SKM-1 treated with dmso at 0.1 percent for 144 hours (cell line): ENCODE measurements at regions not wholly inside any gene's neighbourhood (a gene's known extent, or its start where the extent isn't known, plus 50 kb on each side); places are given as distances from the start of the nearest gene placed in this dataset.

Source experiments
- DNase-seq: peaks from one replicate; lab custom pipeline; 2025; ENCODE audit not compliant: unreplicated experiment; lab: John Stamatoyannopoulos, UW

DNA sequence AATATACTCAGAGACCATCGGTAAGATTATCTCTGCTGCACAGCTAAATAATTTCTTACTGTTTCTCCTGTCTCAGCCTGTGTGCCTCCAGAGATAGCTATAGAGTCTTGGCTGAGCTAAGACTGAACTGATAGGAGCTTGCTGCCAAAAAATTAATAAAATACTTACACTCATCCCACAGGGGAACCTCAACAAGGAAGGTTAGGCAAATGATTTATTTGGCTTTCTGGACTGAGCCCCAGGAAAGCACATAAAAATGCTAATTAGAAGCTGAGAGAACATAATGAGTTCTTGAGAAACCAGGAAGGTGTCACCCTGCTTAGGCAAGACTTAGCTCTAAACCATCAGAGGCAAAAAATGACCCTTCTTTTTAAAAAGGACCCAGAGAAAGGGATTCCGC, 534.5 kb downstream of the TNS3 start:
- DNase-seq: no peak

DNA sequence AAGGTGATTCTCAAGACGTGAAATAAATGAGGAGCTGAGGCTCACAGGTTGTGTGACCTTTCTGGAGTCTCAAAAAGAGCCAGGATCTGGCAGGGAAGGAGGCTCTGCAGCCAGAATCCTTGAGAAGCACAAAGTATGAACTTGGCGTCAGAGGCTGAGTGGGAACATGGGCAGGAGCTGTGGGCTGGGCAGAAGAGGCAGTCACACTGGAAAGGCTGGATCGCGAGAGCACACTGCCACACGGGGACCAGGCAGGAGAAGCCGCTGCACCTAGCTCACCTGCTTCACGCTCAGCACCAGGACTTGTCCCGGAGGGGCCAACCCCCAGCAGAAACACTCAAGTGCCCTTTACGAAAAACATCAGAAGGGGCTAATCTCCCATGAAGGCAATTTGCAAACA, 535.0 kb downstream of the TNS3 start:
- no peak for DNase-seq

DNA sequence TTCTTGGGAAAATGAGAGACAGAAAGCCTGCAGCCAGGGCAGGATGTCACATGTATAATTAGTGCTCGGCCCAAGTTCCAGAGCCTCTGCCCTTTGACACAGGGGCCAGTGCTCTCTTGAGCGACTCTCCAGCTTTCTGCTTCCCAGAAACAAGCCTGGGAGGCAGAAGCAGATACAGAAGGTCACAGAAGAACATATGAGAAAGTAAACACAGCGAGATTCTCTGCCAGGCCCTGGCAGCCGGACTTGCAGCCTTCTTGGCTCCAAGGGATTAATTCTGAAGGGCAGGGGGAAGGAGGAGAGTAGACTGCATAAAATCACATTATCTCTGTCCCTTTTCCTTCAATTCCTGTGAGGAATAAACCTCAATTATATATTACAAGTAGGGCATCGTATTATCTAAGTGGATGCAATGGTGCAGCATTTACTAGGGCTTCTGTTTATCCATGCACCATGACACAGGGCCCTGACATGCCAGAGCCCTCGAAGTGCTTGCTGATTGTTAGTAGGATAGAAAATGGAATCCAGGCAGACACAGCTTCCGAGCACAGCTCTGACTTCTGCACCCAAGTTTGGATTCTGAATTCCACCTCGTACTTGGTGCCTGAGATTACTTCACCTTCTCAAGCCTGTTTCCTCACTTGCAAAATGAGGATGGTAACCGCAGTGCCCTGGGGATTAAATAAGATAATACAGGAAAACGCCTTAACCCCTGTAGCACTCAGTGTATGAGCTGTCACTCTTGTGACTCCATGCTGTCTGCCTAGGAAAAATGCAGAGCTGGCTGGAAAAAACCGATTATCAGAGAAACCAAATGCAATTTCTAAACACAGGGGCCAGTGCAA, 536.5 kb downstream of the TNS3 start:
- DNase-seq: no peak

DNA sequence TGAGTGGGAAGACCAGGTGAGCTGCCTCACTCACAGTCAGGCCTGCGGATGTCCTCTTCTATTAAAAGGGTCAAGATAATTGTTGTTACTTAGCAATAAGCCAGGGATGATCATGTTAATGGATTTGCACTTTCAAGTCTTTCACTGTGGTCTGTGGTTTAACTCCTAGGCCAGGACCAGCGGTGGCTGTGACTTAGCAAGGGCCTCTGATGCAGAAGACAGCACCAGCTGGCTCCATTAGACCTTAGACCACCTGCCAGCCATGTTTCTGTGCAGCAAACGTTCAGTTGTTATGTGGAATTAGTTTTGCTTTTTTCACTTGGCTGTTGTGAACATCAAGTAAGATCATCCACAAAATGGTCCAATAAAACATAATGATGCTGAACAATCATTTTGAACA, 537.3 kb downstream of the TNS3 start:
- DNase-seq: no peak

DNA sequence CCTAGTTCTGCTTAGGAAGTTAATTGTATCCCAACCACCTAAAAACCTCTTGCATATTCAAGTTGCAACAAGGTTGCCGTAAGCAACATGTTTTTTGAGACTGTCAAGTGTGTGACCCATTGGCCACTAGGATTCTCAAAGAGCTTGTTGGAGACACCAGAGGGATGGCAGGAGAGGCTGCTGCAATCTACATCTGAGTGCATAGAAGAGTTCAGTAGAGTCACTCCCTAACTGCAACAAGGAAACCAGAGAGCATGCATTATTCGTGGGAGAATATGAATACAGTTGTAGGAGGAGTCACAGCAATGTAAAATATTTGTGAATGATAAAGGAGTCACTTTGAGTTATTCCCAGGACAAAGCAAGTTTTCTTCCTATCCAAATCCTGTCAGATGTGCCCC, 538.6 kb downstream of the TNS3 start:
- no peak for DNase-seq

DNA sequence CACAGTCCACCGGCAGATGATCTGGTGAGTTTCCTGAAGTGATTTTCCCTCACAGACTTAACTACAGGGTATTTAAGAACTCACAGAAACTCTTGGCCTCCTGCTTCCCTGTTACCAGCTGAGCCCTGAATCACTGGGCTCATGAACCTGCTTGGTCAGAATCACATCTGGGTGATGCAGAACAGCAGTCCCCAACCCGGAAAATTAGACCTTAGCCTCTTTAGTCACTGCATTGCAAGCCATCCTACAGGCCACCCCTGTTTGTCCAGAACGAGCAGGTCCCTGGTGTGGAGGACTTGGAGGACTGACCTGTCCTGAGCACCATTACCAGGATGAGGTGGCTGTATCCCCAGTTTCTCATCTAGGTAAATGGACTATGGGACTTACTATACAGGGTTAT, 539.2 kb downstream of the TNS3 start:
- no peak for DNase-seq

- DNase-seq: no peak
These were observed 541.0 kb downstream of the TNS3 start for GRCh38 chr7:47040795-47041347.

GRCh38 chr7:47039904-47040303, 542.0 kb downstream of the TNS3 start:
- DNase-seq: no peak

DNA sequence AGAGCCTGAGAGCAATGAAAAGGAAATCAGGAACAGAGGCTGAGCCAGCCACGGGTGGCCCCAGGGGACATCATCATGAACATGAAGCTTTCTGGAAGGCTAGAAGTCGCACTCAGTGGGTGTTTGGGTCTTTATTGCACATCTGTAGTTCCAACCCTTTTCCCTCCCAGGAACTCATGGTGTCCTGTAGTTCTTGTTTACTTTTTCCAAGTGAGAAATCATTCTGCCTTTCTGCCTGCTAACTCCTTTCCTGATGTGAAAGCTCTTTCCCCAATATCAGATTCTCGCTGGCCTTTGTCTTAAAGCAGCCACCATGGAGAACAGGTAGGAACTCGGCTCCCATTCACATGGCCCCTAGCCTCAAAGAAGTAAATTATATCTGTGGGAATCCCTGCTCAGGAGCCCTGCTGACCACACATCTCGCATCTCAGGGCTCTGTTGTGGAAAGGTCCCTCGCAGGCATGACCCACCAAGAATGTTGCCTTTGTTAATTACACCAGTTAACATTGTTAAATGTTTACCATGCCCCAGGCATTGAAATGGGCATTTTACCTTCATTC, 542.7 kb downstream of the TNS3 start:
- no peak for DNase-seq

DNA sequence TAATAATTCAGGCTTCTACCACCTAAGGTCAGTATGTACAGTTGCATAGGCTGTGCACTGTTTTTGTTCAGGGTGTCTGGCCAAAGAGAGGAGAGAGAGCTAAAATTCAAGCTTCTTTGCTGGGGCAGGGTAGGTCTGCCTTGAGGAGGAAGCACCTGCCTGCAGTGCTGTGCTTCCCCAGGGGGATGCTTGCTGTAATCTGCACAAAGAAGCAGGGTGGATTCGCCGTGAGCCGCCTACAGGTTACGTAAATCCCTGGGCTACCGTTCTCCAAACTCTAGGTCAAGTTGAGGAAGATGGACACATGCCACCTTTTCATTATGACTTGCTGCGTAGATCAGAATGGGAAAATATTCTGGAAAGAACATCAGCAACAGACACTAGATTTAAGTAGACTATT, 543.3 kb downstream of the TNS3 start:
- no peak for DNase-seq

DNA sequence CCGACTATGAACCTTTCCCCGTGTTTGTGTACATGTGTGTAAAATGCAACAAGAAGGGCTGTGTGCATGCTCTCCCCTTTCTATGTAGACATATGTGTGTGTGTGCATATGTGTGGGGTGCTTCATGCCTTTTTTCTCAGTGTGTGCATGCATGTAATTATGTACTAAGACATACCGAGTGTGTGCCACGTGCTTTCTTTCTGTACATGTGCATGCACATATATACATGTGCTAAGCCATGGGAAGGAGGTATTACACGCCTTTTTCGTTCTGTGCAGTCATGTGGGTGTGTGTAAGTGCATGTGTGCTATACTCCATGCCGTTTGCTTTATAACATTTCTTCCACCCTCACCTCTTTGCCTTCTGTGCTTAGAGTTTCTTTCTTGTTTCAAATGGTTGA, 544.3 kb downstream of the TNS3 start:
- no peak for DNase-seq

DNA sequence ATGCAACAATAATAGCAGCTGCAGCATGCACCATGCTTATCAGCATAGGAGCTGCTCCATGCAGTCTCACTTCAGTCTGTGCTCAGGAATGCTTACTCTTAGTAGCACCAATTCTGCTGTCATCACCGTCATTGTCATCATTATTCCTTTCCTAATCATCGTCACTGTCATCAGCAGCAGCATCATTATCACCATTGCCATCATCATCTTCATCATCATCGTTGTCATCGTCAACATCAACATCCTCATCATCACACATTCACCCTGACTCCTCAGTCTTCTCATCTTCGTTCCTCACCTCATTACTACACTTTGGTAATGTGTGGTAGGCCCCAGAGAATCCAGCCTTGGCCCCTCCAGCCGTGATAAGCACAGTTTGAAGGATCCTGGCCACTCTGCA, 545.0 kb downstream of the TNS3 start:
- DNase-seq: no peak

- no peak for DNase-seq
These were observed 546.4 kb downstream of the TNS3 start for GRCh38 chr7:47035522-47035921.

DNA sequence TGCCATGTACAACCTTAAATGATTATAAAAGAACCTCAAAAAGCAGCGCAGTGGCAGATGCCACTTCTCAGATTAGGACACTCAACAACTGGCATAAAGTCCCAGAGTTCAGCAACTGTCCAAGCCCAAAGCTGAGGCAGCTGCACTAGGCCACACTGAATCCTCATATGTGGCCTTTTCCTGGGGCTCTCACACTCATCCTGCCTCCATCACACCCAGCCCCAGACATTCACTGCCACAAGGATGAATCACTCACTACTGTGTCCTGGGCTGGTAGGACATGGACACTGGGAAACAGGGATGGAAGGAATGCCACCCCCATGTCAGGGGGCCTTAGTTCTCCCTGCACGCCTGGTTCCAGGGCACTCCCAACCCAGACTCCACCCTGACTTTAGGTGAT, 547.7 kb downstream of the TNS3 start:
- DNase-seq: no peak

- no peak for DNase-seq
These were observed 549.4 kb downstream of the TNS3 start for GRCh38 chr7:47032536-47032908.

GRCh38 chr7:47031786-47032535, 550.0 kb downstream of the TNS3 start:
- no peak for DNase-seq

DNA sequence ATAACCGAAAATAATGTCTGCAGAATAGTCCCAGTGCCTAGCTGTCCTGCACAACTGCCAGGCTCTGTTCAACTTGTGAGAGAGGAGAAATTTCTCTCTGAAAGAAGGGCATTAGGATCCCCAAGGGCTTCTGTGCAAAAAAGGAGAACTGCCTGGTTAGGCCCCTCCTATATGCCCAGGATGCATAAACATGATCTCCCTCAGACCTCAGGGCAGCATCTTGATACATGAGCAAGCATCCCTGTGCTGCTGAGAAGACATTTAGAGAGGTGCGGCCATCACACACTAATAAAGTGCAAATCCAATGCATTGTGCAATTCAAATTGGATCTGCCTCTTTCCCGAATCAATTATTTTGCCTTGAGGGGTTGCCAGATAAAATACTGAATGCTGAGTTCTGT, 553.6 kb downstream of the TNS3 start:
- DNase-seq: no peak

DNA sequence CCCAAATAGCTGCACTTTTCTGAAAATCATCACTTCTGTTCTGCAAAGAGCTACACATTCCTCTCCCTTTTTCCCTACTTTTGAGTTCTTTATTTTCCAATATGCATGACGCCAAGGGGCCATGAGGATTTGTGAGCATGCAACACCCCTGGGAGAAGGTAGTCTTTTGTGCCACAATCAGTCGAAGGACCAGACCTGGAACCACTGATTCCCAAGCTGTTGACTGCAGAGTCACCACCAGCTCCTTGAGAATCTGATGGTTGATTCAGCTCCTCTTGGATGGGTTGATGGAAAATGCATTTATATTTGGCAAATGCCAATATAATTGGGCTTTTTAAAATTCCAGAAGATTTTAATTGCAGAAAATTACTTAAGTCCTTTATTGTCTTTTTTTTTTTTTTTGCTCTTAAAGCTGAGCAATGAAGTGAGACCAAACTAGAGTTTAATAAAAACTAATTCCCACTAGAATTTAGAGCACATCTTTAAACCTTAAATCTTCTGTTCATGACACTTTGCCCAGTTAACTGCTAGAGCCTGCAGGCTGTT, 554.1 kb downstream of the TNS3 start:
- DNase-seq: no peak

GRCh38 chr7:47026780-47027361, 555.0 kb downstream of the TNS3 start:
- DNase-seq: no peak

- DNase-seq: no peak
These were observed 556.9 kb downstream of the TNS3 start for GRCh38 chr7:47024991-47025390.

DNA sequence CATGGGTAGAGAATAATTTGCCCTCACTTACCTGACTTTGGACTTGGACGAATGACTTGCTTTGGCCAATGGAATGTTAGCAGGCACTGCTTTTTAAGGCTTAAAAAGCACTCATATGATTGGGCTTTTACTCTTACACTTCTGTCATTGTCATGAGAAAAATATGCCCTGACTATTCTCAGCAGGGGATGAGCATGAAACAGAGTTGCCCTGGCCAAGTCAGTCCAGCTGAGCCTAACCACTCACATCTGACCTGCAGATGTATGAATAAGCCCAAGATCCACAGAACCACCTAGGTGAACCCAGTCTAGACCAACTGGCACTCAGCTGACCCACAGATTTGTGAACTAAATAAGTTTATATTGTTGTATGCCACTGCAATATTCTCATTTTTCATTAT, 573.5 kb downstream of the TNS3 start:
- no peak for DNase-seq
